Left lung (tissue), 4 donors: ENCODE measurements at regions not wholly inside any gene's neighbourhood (a gene's known extent, or its start where the extent isn't known, plus 50 kb on each side); places are given as distances from the start of the nearest gene placed in this dataset.

ENCODE experiments used
- ATAC-seq: fragments of 200-7000 bp; cut with Tn5 transposase; one replicate; pipeline ENCODE4 v1.9.1; 2020; ENCODE audit warnings: moderate library complexity
- DNase-seq, 4 donors: peaks; one replicate each; pipeline ENCODE4 v3.0.0-alpha.2; 2013 to 2020
- H3K27ac ChIP-seq, 2 donors: fragments of 200-600 bp; sonication (generic) in 1 of 2; one replicate each; pipeline versions ENCODE4 v1.5.0 to v1.8.0; 2020 to 2021
- H3K27me3 ChIP-seq, 2 donors: fragments of 200-600 bp; sonication (generic) in 1 of 2; one replicate each; pipeline versions ENCODE4 v1.5.0 to v1.8.0; 2020 to 2021
- H3K36me3 ChIP-seq, 2 donors: fragments of 200-600 bp; sonication (generic) in 1 of 2; one replicate each; pipeline versions ENCODE4 v1.5.0 to v1.8.0; 2020 to 2021
- H3K4me1 ChIP-seq, 2 donors: fragments of 200-600 bp; one replicate each; pipeline ENCODE4 v1.8.0; 2021
- H3K4me3 ChIP-seq, 2 donors: fragments of 200-600 bp; sonication (generic) in 1 of 2; one replicate each; pipeline versions ENCODE4 v1.5.0 to v1.8.0; 2020 to 2021; ENCODE audit warnings: mild to moderate bottlenecking in 1 of 2
- H3K9me3 ChIP-seq, 2 donors: fragments of 200-600 bp; sonication (generic) in 1 of 2; one replicate each; pipeline versions ENCODE4 v1.5.0 to v1.8.0; 2020 to 2021
- intact Hi-C, 2 donors: fragments of 100-400 bp; cut with DNase I; formaldehyde crosslinking; loops; one replicate each; pipeline versions ENCODE4 v1.11.2 to v1.14.2; 2022
- TF ChIP-seq, protein P1 (sequence below), 2 donors: fragments of 200-600 bp; sonication (generic) in 1 of 2; IDR thresholded peaks; one replicate each; pipeline versions ENCODE4 v1.5.0 to v1.8.0; 2021; ENCODE audit warnings: antibody characterized with exemption in 2 of 2
- donor health status: DM: no; HTN: yes; CAD: no.
- donor health status: DM: no; HTN: no; CAD: no.

DNA sequence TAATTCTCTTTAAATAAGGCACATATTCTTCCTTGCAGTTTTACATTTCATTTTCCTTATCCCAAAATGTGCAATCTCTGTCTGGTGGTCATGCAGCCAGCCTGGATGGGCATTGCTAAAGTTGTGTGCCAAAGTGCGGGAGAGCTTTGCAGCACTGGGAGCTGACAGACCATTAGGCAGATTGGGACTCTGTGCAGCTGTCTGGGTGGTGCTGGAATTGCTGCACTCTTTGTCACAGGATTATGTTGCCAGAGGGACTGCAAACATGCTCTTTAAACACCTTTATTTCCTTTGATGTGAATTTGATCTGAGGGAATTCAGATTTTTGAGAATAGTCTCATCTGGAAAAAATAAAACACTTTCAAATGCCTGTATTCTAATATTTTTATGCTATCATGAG, 956.2 kb upstream of the DIAPH2 start:
- TF ChIP-seq, protein P1, sequence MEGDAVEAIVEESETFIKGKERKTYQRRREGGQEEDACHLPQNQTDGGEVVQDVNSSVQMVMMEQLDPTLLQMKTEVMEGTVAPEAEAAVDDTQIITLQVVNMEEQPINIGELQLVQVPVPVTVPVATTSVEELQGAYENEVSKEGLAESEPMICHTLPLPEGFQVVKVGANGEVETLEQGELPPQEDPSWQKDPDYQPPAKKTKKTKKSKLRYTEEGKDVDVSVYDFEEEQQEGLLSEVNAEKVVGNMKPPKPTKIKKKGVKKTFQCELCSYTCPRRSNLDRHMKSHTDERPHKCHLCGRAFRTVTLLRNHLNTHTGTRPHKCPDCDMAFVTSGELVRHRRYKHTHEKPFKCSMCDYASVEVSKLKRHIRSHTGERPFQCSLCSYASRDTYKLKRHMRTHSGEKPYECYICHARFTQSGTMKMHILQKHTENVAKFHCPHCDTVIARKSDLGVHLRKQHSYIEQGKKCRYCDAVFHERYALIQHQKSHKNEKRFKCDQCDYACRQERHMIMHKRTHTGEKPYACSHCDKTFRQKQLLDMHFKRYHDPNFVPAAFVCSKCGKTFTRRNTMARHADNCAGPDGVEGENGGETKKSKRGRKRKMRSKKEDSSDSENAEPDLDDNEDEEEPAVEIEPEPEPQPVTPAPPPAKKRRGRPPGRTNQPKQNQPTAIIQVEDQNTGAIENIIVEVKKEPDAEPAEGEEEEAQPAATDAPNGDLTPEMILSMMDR (IDR thresholded peaks at IDR 0.05), result no peak
- no peaks in the 10 kb centered on the region for H3K36me3 ChIP-seq
- no peak overlapping the region for H3K27ac ChIP-seq
- no peak overlapping the region for H3K4me3 ChIP-seq
- ATAC-seq (no peak), DNase-seq (no peak)
- no peaks in the 10 kb centered on the region for H3K9me3 ChIP-seq
- peaks cover 0 to 16% of the 10 kb centered on the region in 2 donors for H3K27me3 ChIP-seq
- intact Hi-C loops, result no loop called here
- no peaks in the 10 kb centered on the region for H3K4me1 ChIP-seq

- Histone ChIP-seq H3K9me3 (no peaks in the 10 kb centered on the region), H3K4me3 (no peak overlapping the region), H3K27ac (no peak overlapping the region), H3K36me3 (no peaks in the 10 kb centered on the region), H3K4me1 (no peaks in the 10 kb centered on the region), H3K27me3 (peaks cover 0 to 16% of the 10 kb centered on the region in 2 donors)
- ATAC-seq (no peak), DNase-seq (no peak)
- intact Hi-C loops, result no loop called here
- TF ChIP-seq, protein P1 (IDR thresholded peaks at IDR 0.05), result no peak
These were observed 955.2 kb upstream of the DIAPH2 start for GRCh38 chrX:95729401-95729800.

DNA sequence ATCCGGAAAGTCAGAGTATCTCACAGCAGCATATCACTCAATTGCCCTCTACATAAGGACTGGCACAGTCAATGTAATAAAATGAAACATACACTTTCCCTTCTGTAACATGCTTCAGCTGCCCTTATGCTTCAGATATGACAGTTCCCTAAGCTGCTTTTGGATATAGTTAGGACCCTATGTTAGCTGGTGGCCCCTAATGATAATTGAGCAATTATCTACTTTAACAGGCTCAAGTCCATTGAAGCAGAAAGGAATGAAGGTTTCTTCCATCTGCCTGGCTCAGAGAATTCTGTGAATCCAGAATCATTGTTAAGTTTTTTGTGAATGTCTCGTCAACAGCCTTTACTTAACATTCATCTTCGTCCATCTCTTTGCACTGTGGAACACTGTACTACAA, 951.2 kb upstream of the DIAPH2 start:
- intact Hi-C loops, result no loop called here
- DNase-seq (no peak), ATAC-seq (no peak)
- no peaks in the 10 kb centered on the region for H3K9me3 ChIP-seq
- peaks cover 0 to 12% of the 10 kb centered on the region in 2 donors for H3K27me3 ChIP-seq
- H3K27ac ChIP-seq, result no peak overlapping the region
- H3K4me1 ChIP-seq, result no peaks in the 10 kb centered on the region
- TF ChIP-seq, protein P1 (IDR thresholded peaks at IDR 0.05), result no peak
- no peak overlapping the region for H3K4me3 ChIP-seq
- no peaks in the 10 kb centered on the region for H3K36me3 ChIP-seq

- no peaks in the 10 kb centered on the region for H3K27me3 ChIP-seq
- H3K4me1 ChIP-seq, result no peaks in the 10 kb centered on the region
- intact Hi-C loops, result no loop called here
- no peaks in the 10 kb centered on the region for H3K36me3 ChIP-seq
- ATAC-seq (no peak), DNase-seq (no peak)
- no peak overlapping the region for H3K4me3 ChIP-seq
- no peak overlapping the region for H3K27ac ChIP-seq
- TF ChIP-seq, protein P1 (IDR thresholded peaks at IDR 0.05), result no peak
- no peaks in the 10 kb centered on the region for H3K9me3 ChIP-seq
These were observed 930.2 kb upstream of the DIAPH2 start for GRCh38 chrX:95754411-95754810.

GRCh38 chrX:95760356-95760755, 924.3 kb upstream of the DIAPH2 start:
- Histone ChIP-seq H3K27ac (no peak overlapping the region), H3K27me3 (no peaks in the 10 kb centered on the region), H3K9me3 (no peaks in the 10 kb centered on the region), H3K36me3 (no peaks in the 10 kb centered on the region), H3K4me1 (no peaks in the 10 kb centered on the region), H3K4me3 (no peak overlapping the region)
- DNase-seq, result no peak
- TF ChIP-seq, protein P1 (IDR thresholded peaks at IDR 0.05), result no peak
- ATAC-seq, result no peak
- intact Hi-C loops, result no loop called here
